Forelimb muscle (tissue), 1 donor: ENCODE measurements at regions not wholly inside any gene's neighbourhood (a gene's known extent, or its start where the extent isn't known, plus 50 kb on each side); places are given as distances from the start of the nearest gene placed in this dataset.
"Not testable (repeated sequence)": the region's sequence is repeated elsewhere in the genome, so short reads cannot be mapped to it uniquely, and the experiment has no call there.

Experiments
- DNase-seq: peaks from one replicate; pipeline ENCODE4 v3.0.0-alpha.2; 2013; ENCODE audit warnings: low read depth

- DNase-seq = no peak
Measured at GRCh38 chr15:87579537-87579936, 677.0 kb downstream of the NTRK3 start.

- no peak for DNase-seq
Measured at GRCh38 chr15:87578776-87579175, 677.8 kb downstream of the NTRK3 start.

GRCh38 chr15:87577336-87577735 lies 679.2 kb downstream of the NTRK3 start:
- no peak for DNase-seq

- DNase-seq = no peak
Measured at GRCh38 chr15:87576486-87577176, 679.9 kb downstream of the NTRK3 start.

- DNase-seq = no peak
Measured at GRCh38 chr15:87575896-87576473, 680.6 kb downstream of the NTRK3 start.

- DNase-seq = no peak
Measured at GRCh38 chr15:87573534-87573933, 683.0 kb downstream of the NTRK3 start.

GRCh38 chr15:87573039-87573438 lies 683.5 kb downstream of the NTRK3 start:
- DNase-seq = no peak

- DNase-seq = no peak
Measured at GRCh38 chr15:87572381-87572910, 684.1 kb downstream of the NTRK3 start.

- no peak for DNase-seq
Measured at GRCh38 chr15:87570206-87570605, 686.3 kb downstream of the NTRK3 start.

GRCh38 chr15:87569581-87569980 lies 687.0 kb downstream of the NTRK3 start:
- no peak for DNase-seq

- peak; percentile 31 for DNase-seq
Measured at GRCh38 chr15:87567406-87568030, 689.0 kb downstream of the NTRK3 start.

- DNase-seq = no peak
Measured at GRCh38 chr15:87566236-87566635, 690.3 kb downstream of the NTRK3 start.

- DNase-seq = no peak
Measured at GRCh38 chr15:87564681-87565080, 691.9 kb downstream of the NTRK3 start.

- no peak for DNase-seq
Measured at GRCh38 chr15:87563869-87564268, 692.7 kb downstream of the NTRK3 start.

- DNase-seq = no peak
Measured at GRCh38 chr15:87562203-87562602, 694.3 kb downstream of the NTRK3 start.

- no peak for DNase-seq
Measured at GRCh38 chr15:87561641-87562040, 694.9 kb downstream of the NTRK3 start.

- DNase-seq = no peak
Measured at GRCh38 chr15:87557881-87558280, 698.7 kb downstream of the NTRK3 start.

GRCh38 chr15:87556886-87557285 lies 699.7 kb downstream of the NTRK3 start:
- DNase-seq = no peak

GRCh38 chr15:87549860-87550259 lies 706.7 kb downstream of the NTRK3 start:
- no peak for DNase-seq

GRCh38 chr15:87549296-87549695 lies 707.2 kb downstream of the NTRK3 start:
- no peak for DNase-seq

- DNase-seq = not testable (repeated sequence)
Measured at GRCh38 chr15:87548590-87548989, 707.9 kb downstream of the NTRK3 start.

- no peak for DNase-seq
Measured at GRCh38 chr15:87547470-87548181, 708.9 kb downstream of the NTRK3 start.
